ENCODE measurements at regions not wholly inside any gene's neighbourhood (a gene's known extent, or its start where the extent isn't known, plus 50 kb on each side); places are given as distances from the start of the nearest gene placed in this dataset.
"Not testable (repeated sequence)": the region's sequence is repeated elsewhere in the genome, so short reads cannot be mapped to it uniquely, and the experiment has no call there.

DNA sequence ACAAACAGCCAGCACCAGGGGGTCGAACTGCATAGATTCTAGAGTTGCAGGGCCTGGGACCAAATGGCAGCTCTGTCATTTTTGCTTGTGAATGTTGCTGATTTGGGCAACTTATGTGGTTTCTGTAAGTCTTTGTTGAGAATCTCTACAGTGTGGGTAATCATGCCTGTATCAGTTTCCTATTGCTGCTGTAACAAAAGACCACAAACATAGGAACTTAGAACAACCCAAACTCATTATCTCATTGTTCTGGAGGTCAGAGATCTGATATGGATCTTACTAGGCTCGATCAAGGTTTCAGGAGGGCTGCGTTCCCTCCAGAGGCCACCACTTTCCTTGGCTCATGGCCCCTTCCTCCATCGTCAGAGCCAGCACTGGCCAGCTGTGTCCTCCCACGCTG, 86.8 kb upstream of the SH3BP4 start:
- no peak for DNase-seq
- no peaks in the 10 kb centered on the region for H3K27me3 ChIP-seq (ENCODE audit: insufficient read depth, low read length, poor library complexity)
- H3K4me2 ChIP-seq (ENCODE audit: low read length), result no peak overlapping the region
- H2BK5ac ChIP-seq (ENCODE audit: low read length), result no peak overlapping the region
- H3K9ac ChIP-seq (ENCODE audit: low read length), result no peak overlapping the region
- no peak overlapping the region for H4K8ac ChIP-seq (ENCODE audit: low read depth, low read length)
- WGBS (ENCODE audit: extremely low coverage, insufficient coverage, low lambda C conversion rate), result no CpG with 5 or more reads among the region's 5 CpGs
- no peak overlapping the region for H3K27ac ChIP-seq (ENCODE audit: low read depth, low read length)
- H3K4me1 ChIP-seq (ENCODE audit: control insufficient read depth, low read depth, low read length), result no peaks in the 10 kb centered on the region
- no peak overlapping the region for H3K23ac ChIP-seq (ENCODE audit: low read length)
- H2BK15ac ChIP-seq (replicated peaks; ENCODE audit: low read depth), result no peak overlapping the region
- H2BK120ac ChIP-seq (ENCODE audit: low read depth, low read length), result no peak overlapping the region
- H3K4ac ChIP-seq (ENCODE audit: low read depth, low read length), result no peak overlapping the region
- no peak overlapping the region for H4K5ac ChIP-seq (ENCODE audit: low read length)
- no peak overlapping the region for H3K56ac ChIP-seq (ENCODE audit: low read length)
- H3K4me3 ChIP-seq (ENCODE audit: low read length), result no peak overlapping the region
- no peak overlapping the region for H2AK5ac ChIP-seq (ENCODE audit: low read length)
- H3K79me1 ChIP-seq (ENCODE audit: low read length), result no peaks in the 10 kb centered on the region
- H3K18ac ChIP-seq (ENCODE audit: low read length), result no peak overlapping the region
- H3K79me2 ChIP-seq (ENCODE audit: control insufficient read depth, insufficient read depth, low read length), result no peaks in the 10 kb centered on the region
- no peaks in the 10 kb centered on the region for H3K36me3 ChIP-seq (ENCODE audit: control insufficient read depth, insufficient read depth, low read length)

DNA sequence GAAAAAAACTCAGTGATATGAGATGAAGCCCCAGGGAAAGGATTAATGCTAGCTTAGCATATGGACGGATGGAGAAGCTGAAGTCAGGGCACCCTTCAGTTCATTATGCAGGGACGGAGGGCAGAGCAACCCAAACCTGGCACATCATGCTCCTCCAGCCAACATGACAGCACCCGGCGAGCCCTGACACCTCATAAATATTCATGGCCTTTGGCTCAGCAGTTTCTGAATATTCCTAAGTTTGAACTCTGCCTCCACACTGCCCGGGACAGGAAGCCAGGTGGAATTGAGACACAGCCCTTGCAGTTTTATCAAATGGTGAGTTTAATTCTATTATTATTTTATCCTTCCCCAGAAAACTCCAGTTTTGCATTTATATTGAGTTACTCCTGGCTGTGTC, 87.3 kb upstream of the SH3BP4 start:
- Histone ChIP-seq H3K9ac (ENCODE audit: low read length) (no peak overlapping the region), H2BK15ac (replicated peaks; ENCODE audit: low read depth) (no peak overlapping the region), H3K79me2 (ENCODE audit: control insufficient read depth, insufficient read depth, low read length) (no peaks in the 10 kb centered on the region), H3K4me1 (ENCODE audit: control insufficient read depth, low read depth, low read length) (no peaks in the 10 kb centered on the region), H3K4me2 (ENCODE audit: low read length) (no peak overlapping the region), H3K27ac (ENCODE audit: low read depth, low read length) (no peak overlapping the region), H3K4ac (ENCODE audit: low read depth, low read length) (no peak overlapping the region), H3K4me3 (ENCODE audit: low read length) (no peak overlapping the region), H4K5ac (ENCODE audit: low read length) (no peak overlapping the region), H3K27me3 (ENCODE audit: insufficient read depth, low read length, poor library complexity) (no peaks in the 10 kb centered on the region), H3K36me3 (ENCODE audit: control insufficient read depth, insufficient read depth, low read length) (no peaks in the 10 kb centered on the region), H3K23ac (ENCODE audit: low read length) (no peak overlapping the region), H2BK120ac (ENCODE audit: low read depth, low read length) (no peak overlapping the region), H4K8ac (ENCODE audit: low read depth, low read length) (no peak overlapping the region), H3K56ac (ENCODE audit: low read length) (no peak overlapping the region), H2AK5ac (ENCODE audit: low read length) (no peak overlapping the region), H3K18ac (ENCODE audit: low read length) (no peak overlapping the region), H3K79me1 (ENCODE audit: low read length) (no peaks in the 10 kb centered on the region), H2BK5ac (ENCODE audit: low read length) (no peak overlapping the region)
- no CpG with 5 or more reads among the region's 5 CpGs for WGBS (ENCODE audit: extremely low coverage, insufficient coverage, low lambda C conversion rate)
- DNase-seq, result no peak

DNA sequence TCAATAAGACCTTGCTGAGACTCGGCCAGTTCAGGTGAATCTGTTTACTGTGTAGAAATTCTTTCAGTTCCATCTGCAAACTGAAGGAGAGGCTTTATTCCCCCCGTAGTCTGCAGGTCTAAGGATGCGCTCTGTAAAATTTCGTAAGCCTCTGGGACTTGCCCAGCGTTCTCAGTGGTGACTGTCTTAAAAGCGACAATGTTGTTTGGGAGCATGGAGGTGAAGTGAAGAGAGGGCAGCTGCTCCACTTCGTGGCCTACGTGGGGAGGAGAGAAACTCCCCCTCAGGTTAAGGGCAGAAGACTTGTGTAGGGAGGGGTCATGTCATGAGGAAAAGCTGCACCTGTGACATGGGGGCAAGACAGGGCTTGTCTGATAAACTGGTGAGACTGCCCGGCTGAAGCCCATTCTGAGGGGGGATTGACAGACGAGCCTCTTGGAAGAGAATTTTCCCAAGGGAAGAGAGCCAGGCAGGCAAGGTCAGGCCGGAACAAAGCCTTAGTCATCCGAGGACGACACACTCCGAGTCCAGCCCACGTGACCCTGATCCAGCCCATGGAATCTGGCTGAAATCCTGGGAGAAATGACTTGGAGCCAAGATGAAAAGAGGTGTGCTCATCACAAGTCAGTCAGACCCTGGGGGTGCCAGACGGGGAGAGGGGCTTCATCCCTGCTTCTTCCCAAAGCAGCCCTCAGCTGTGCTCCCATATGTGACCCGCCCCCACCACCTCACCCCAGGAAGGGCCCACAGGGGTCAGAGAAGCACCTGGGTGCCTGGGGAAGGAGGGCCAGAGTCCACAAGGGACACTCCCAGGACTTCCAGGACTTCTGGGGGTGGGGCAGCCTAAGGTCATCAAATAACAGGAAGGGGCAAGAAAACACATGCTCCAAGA, 88.5 kb upstream of the SH3BP4 start:
- Histone ChIP-seq H3K4me2 (ENCODE audit: low read length) (no peak overlapping the region), H3K23ac (ENCODE audit: low read length) (no peak overlapping the region), H4K5ac (ENCODE audit: low read length) (no peak overlapping the region), H3K9ac (ENCODE audit: low read length) (no peak overlapping the region), H2BK120ac (ENCODE audit: low read depth, low read length) (no peak overlapping the region), H3K79me2 (ENCODE audit: control insufficient read depth, insufficient read depth, low read length) (no peaks in the 10 kb centered on the region), H3K27ac (ENCODE audit: low read depth, low read length) (no peak overlapping the region), H3K18ac (ENCODE audit: low read length) (peak overlapping the region; percentile 22), H2AK5ac (ENCODE audit: low read length) (no peak overlapping the region), H3K4ac (ENCODE audit: low read depth, low read length) (peak overlapping the region; percentile 26), H4K8ac (ENCODE audit: low read depth, low read length) (no peak overlapping the region), H3K4me3 (ENCODE audit: low read length) (no peak overlapping the region), H3K56ac (ENCODE audit: low read length) (peak overlapping the region; percentile 56), H3K79me1 (ENCODE audit: low read length) (no peaks in the 10 kb centered on the region), H2BK5ac (ENCODE audit: low read length) (no peak overlapping the region), H2BK15ac (replicated peaks; ENCODE audit: low read depth) (no peak overlapping the region), H3K4me1 (ENCODE audit: control insufficient read depth, low read depth, low read length) (no peaks in the 10 kb centered on the region), H3K27me3 (ENCODE audit: insufficient read depth, low read length, poor library complexity) (no peaks in the 10 kb centered on the region), H3K36me3 (ENCODE audit: control insufficient read depth, insufficient read depth, low read length) (no peaks in the 10 kb centered on the region)
- DNase-seq, result peak; percentile 58
- WGBS (ENCODE audit: extremely low coverage, insufficient coverage, low lambda C conversion rate), result no CpG with 5 or more reads among the region's 17 CpGs

DNA sequence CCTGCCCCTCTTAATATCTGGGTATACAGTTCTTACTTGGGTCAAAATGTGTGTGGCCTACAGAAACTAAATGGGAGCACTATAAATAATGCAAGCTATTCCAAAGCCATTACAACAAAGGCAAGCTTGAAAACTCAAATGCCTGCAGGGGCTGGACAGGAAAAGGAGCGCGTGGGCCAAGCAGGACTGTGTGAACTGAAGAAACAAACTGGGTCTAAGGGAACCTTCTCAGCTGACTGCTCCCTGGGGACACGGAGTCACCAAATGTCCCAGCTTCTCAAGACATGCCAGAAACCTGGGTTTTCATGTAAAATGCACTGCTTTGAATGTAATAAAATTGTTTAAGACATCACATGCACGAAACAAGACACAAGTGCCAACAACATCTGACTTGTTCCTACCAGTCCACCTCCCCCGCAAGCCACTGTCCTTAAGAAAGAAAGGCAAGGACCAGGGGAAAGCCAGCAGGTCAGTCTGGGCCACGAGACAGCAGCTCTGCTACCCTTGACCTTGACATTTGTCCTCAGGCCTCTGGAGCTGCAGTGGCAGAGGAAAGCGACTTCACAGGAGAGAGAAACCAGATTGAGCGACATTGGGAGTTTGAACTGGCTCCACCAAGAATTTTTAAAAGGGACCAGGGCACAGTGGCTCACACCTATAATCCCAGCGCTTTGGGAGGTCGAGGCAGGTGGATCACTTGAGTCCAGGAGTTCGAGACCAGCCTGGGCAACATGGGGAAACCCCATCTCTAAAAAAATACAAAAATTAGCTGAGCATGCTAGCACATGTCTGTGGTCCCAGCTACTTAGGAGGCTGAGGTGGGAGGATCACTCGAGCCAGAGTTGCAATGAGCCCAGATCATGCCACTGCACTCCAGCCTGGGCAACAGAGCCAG, 89.7 kb upstream of the SH3BP4 start:
- Histone ChIP-seq H3K56ac (ENCODE audit: low read length) (no peak overlapping the region), H2BK120ac (ENCODE audit: low read depth, low read length) (no peak overlapping the region), H2BK15ac (replicated peaks; ENCODE audit: low read depth) (no peak overlapping the region), H3K18ac (ENCODE audit: low read length) (no peak overlapping the region), H4K5ac (ENCODE audit: low read length) (no peak overlapping the region), H3K23ac (ENCODE audit: low read length) (no peak overlapping the region), H2BK5ac (ENCODE audit: low read length) (no peak overlapping the region), H3K27ac (ENCODE audit: low read depth, low read length) (no peak overlapping the region), H3K4ac (ENCODE audit: low read depth, low read length) (no peak overlapping the region), H3K9ac (ENCODE audit: low read length) (no peak overlapping the region), H3K4me1 (ENCODE audit: control insufficient read depth, low read depth, low read length) (no peaks in the 10 kb centered on the region), H4K8ac (ENCODE audit: low read depth, low read length) (no peak overlapping the region), H3K4me2 (ENCODE audit: low read length) (no peak overlapping the region), H3K4me3 (ENCODE audit: low read length) (no peak overlapping the region), H2AK5ac (ENCODE audit: low read length) (no peak overlapping the region), H3K79me2 (ENCODE audit: control insufficient read depth, insufficient read depth, low read length) (no peaks in the 10 kb centered on the region), H3K27me3 (ENCODE audit: insufficient read depth, low read length, poor library complexity) (no peaks in the 10 kb centered on the region), H3K36me3 (ENCODE audit: control insufficient read depth, insufficient read depth, low read length) (no peaks in the 10 kb centered on the region), H3K79me1 (ENCODE audit: low read length) (no peaks in the 10 kb centered on the region)
- WGBS (ENCODE audit: extremely low coverage, insufficient coverage, low lambda C conversion rate), result no CpG with 5 or more reads among the region's 12 CpGs
- DNase-seq, result no peak

DNA sequence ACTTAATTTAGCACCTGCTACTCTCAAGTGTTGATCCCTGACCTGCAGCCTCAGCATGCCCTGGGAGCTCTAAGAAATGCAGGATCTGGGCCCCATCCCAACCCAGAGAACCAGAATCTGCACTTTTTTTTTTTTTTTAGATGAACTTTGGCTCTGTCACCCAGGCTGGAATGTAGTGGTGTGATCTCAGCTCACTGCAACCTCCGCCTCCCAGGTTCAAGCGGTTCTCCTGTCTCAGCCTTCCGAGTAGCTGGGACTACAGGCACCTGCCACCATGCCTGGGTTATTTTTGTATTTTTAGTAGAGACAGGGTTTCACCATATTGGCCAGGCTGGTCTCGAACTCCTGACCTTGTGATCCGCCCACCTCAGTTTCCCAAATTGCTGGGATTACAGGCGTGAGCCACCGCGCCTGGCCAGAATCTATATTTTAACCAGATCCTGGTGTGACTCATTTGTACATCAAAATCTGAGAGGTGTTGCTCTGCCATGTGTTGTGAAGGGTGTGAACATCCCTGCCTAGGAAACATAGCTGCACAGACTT, 92.4 kb upstream of the SH3BP4 start:
- H3K23ac ChIP-seq (ENCODE audit: low read length); H3K4me2 ChIP-seq (ENCODE audit: low read length); H2BK120ac ChIP-seq (ENCODE audit: low read depth, low read length); H3K9ac ChIP-seq (ENCODE audit: low read length); H3K27me3 ChIP-seq (ENCODE audit: insufficient read depth, low read length, poor library complexity); H2AK5ac ChIP-seq (ENCODE audit: low read length); H3K56ac ChIP-seq (ENCODE audit: low read length); H2BK5ac ChIP-seq (ENCODE audit: low read length); H3K4ac ChIP-seq (ENCODE audit: low read depth, low read length); H4K5ac ChIP-seq (ENCODE audit: low read length); H3K4me1 ChIP-seq (ENCODE audit: control insufficient read depth, low read depth, low read length); DNase-seq; H3K79me2 ChIP-seq (ENCODE audit: control insufficient read depth, insufficient read depth, low read length); H3K4me3 ChIP-seq (ENCODE audit: low read length); H3K18ac ChIP-seq (ENCODE audit: low read length); H4K8ac ChIP-seq (ENCODE audit: low read depth, low read length); H3K36me3 ChIP-seq (ENCODE audit: control insufficient read depth, insufficient read depth, low read length); H3K79me1 ChIP-seq (ENCODE audit: low read length); H3K27ac ChIP-seq (ENCODE audit: low read depth, low read length); H2BK15ac ChIP-seq (replicated peaks; ENCODE audit: low read depth): not testable (repeated sequence)
- no CpG with 5 or more reads among the region's 8 CpGs for WGBS (ENCODE audit: extremely low coverage, insufficient coverage, low lambda C conversion rate)

Measured in mesendoderm (in vitro differentiated cells).